ENCODE measurements at regions not wholly inside any gene's neighbourhood (a gene's known extent, or its start where the extent isn't known, plus 50 kb on each side); places are given as distances from the start of the nearest gene placed in this dataset.

- TF ChIP-seq TCF12 (IDR thresholded peaks at IDR 0.05; ENCODE audit: low read depth) = no peak
- no peak for TF ChIP-seq CEBPB (IDR thresholded peaks at IDR 0.05)
- no peak for TF ChIP-seq EP300 (IDR thresholded peaks at IDR 0.05; ENCODE audit: borderline replicate concordance)
- TF ChIP-seq TEAD4 (IDR thresholded peaks at IDR 0.05) = no peak
- TF ChIP-seq ZBTB7A (IDR thresholded peaks at IDR 0.05; ENCODE audit: low read depth) = no peak
- TF ChIP-seq RAD21 (IDR thresholded peaks at IDR 0.05; ENCODE audit: low read depth) = no peak
- TF ChIP-seq, protein P1, sequence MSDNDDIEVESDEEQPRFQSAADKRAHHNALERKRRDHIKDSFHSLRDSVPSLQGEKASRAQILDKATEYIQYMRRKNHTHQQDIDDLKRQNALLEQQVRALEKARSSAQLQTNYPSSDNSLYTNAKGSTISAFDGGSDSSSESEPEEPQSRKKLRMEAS (IDR thresholded peaks at IDR 0.05) = no peak
- TF ChIP-seq CREB1 (IDR thresholded peaks at IDR 0.05; ENCODE audit: low read depth) = no peak
- TF ChIP-seq NFIC (IDR thresholded peaks at IDR 0.05) = no peak
- TF ChIP-seq, protein P2, sequence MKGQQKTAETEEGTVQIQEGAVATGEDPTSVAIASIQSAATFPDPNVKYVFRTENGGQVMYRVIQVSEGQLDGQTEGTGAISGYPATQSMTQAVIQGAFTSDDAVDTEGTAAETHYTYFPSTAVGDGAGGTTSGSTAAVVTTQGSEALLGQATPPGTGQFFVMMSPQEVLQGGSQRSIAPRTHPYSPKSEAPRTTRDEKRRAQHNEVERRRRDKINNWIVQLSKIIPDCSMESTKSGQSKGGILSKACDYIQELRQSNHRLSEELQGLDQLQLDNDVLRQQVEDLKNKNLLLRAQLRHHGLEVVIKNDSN (IDR thresholded peaks at IDR 0.05) = no peak
- TF ChIP-seq, protein P3, sequence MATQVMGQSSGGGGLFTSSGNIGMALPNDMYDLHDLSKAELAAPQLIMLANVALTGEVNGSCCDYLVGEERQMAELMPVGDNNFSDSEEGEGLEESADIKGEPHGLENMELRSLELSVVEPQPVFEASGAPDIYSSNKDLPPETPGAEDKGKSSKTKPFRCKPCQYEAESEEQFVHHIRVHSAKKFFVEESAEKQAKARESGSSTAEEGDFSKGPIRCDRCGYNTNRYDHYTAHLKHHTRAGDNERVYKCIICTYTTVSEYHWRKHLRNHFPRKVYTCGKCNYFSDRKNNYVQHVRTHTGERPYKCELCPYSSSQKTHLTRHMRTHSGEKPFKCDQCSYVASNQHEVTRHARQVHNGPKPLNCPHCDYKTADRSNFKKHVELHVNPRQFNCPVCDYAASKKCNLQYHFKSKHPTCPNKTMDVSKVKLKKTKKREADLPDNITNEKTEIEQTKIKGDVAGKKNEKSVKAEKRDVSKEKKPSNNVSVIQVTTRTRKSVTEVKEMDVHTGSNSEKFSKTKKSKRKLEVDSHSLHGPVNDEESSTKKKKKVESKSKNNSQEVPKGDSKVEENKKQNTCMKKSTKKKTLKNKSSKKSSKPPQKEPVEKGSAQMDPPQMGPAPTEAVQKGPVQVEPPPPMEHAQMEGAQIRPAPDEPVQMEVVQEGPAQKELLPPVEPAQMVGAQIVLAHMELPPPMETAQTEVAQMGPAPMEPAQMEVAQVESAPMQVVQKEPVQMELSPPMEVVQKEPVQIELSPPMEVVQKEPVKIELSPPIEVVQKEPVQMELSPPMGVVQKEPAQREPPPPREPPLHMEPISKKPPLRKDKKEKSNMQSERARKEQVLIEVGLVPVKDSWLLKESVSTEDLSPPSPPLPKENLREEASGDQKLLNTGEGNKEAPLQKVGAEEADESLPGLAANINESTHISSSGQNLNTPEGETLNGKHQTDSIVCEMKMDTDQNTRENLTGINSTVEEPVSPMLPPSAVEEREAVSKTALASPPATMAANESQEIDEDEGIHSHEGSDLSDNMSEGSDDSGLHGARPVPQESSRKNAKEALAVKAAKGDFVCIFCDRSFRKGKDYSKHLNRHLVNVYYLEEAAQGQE (IDR thresholded peaks at IDR 0.05; ENCODE audit: low read depth) = no peak
These were observed 671.2 kb downstream of the CDH8 start for GRCh38 chr16:61364990-61365389.

GRCh38 chr16:61362585-61362984 lies 673.7 kb downstream of the CDH8 start:
- TF ChIP-seq TCF12 (IDR thresholded peaks at IDR 0.05; ENCODE audit: low read depth) (no peak), YY1 (IDR thresholded peaks at IDR 0.05; ENCODE audit: low read depth) (no peak), EGR1 (IDR thresholded peaks at IDR 0.05) (no peak), TAF1 (IDR thresholded peaks at IDR 0.05; ENCODE audit: low read depth) (no peak), NFIC (IDR thresholded peaks at IDR 0.05) (no peak), RAD21 (IDR thresholded peaks at IDR 0.05; ENCODE audit: low read depth) (no peak), TEAD4 (IDR thresholded peaks at IDR 0.05) (no peak), CEBPB (IDR thresholded peaks at IDR 0.05) (no peak), EP300 (IDR thresholded peaks at IDR 0.05; ENCODE audit: borderline replicate concordance) (no peak), ZBTB7A (IDR thresholded peaks at IDR 0.05; ENCODE audit: low read depth) (no peak), CREB1 (IDR thresholded peaks at IDR 0.05; ENCODE audit: low read depth) (no peak), FOXM1 (IDR thresholded peaks at IDR 0.05; ENCODE audit: borderline replicate concordance, low read depth) (no peak)
- TF ChIP-seq, protein P1 (IDR thresholded peaks at IDR 0.05) = no peak
- TF ChIP-seq, protein P3 (IDR thresholded peaks at IDR 0.05; ENCODE audit: low read depth) = no peak
- TF ChIP-seq, protein P2 (IDR thresholded peaks at IDR 0.05) = no peak

DNA sequence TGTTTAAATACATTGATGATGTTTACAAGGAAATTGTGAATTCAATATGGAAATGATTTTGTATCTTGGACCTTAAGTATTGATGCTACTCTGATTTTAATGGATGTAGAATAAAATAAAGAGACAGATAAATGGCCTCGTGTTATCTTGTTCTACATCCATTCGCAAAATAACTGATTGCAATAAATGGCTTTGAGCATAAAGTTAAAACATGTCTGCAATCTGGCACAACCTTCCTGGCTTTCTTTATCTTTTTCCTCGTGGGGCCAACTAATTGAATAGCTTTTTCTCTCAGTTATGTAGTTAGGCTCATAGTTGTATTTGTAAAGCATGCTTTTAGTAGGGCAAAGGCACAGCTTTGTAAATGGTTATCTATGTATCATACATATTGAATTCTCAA lies 691.4 kb downstream of the CDH8 start:
- no peak for TF ChIP-seq CEBPB (IDR thresholded peaks at IDR 0.05)

- TF ChIP-seq, protein P1 (IDR thresholded peaks at IDR 0.05) = no peak
- TF ChIP-seq FOXM1 (IDR thresholded peaks at IDR 0.05; ENCODE audit: borderline replicate concordance, low read depth) (no peak), TCF12 (IDR thresholded peaks at IDR 0.05; ENCODE audit: low read depth) (no peak), NFIC (IDR thresholded peaks at IDR 0.05) (no peak), CEBPB (IDR thresholded peaks at IDR 0.05) (no peak), EGR1 (IDR thresholded peaks at IDR 0.05) (no peak), RAD21 (IDR thresholded peaks at IDR 0.05; ENCODE audit: low read depth) (no peak), ZBTB7A (IDR thresholded peaks at IDR 0.05; ENCODE audit: low read depth) (no peak), YY1 (IDR thresholded peaks at IDR 0.05; ENCODE audit: low read depth) (no peak)
- TF ChIP-seq, protein P2 (IDR thresholded peaks at IDR 0.05) = no peak
These were observed 703.8 kb downstream of the CDH8 start for GRCh38 chr16:61332461-61332860.

DNA sequence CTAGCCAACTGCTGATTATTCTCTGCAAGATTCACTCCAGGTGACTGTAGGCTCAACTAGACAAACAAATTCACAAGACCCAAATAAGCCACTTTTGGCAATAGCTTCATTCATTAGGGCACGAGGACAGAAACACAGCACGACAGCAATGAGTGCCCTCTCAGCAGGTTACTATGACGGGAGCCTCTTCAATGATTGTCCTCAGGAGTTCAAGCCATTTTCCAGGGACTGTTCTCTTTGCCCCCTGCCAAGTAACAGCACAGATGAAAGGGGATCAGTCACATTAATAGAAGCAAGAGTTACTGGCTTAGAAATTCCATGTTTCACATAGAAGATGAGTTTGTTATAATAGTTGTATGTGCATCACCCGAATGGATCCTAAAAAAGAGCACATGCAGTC lies 712.2 kb downstream of the CDH8 start:
- TF ChIP-seq, protein P2 (IDR thresholded peaks at IDR 0.05) = no peak
- no peak for TF ChIP-seq EGR1 (IDR thresholded peaks at IDR 0.05)
- no peak for TF ChIP-seq TCF12 (IDR thresholded peaks at IDR 0.05; ENCODE audit: low read depth)
- no peak for TF ChIP-seq RAD21 (IDR thresholded peaks at IDR 0.05; ENCODE audit: low read depth)
- no peak for TF ChIP-seq FOXM1 (IDR thresholded peaks at IDR 0.05; ENCODE audit: borderline replicate concordance, low read depth)
- TF ChIP-seq TAF1 (IDR thresholded peaks at IDR 0.05; ENCODE audit: low read depth) = no peak
- no peak for TF ChIP-seq CREB1 (IDR thresholded peaks at IDR 0.05; ENCODE audit: low read depth)
- no peak for TF ChIP-seq NFIC (IDR thresholded peaks at IDR 0.05)
- no peak for TF ChIP-seq CEBPB (IDR thresholded peaks at IDR 0.05)
- TF ChIP-seq EP300 (IDR thresholded peaks at IDR 0.05; ENCODE audit: borderline replicate concordance) = no peak
